ENCODE measurements at regions not wholly inside any gene's neighbourhood (a gene's known extent, or its start where the extent isn't known, plus 50 kb on each side); places are given as distances from the start of the nearest gene placed in this dataset.

- TF ChIP-seq POLR2A (IDR thresholded peaks at IDR 0.05) = no peak
- peak; percentile 55 for TF ChIP-seq POLR2AphosphoS5 (IDR thresholded peaks at IDR 0.05)
- 28 to 31% methylated on average over 5 to 7 of the region's 8 CpGs for WGBS, 2 donors (ENCODE audit: low coverage in 1 of 2)
- ATAC-seq = peak; percentile 71
- Histone ChIP-seq H3K4me3 (no peak overlapping the region), H3K36me3 (no peaks in the 10 kb centered on the region), H3K27me3 (no peaks in the 10 kb centered on the region), H3K4me1 (peaks cover 0 to 5% (median 0%) of the 10 kb centered on the region in 3 donors), H3K9me3 (no peaks in the 10 kb centered on the region), H3K27ac (no peak overlapping the region)
Measured at GRCh38 chr14:26872515-26873361, 274.9 kb upstream of the NOVA1 start.

GRCh38 chr14:26873362-26873960 is 275.6 kb upstream of the NOVA1 start:
- Histone ChIP-seq H3K36me3 (no peaks in the 10 kb centered on the region), H3K4me1 (peaks cover 0 to 5% (median 0%) of the 10 kb centered on the region in 3 donors), H3K4me3 (no peak overlapping the region), H3K27me3 (no peaks in the 10 kb centered on the region), H3K9me3 (no peaks in the 10 kb centered on the region), H3K27ac (no peak overlapping the region)
- no peak for ATAC-seq
- TF ChIP-seq POLR2A (IDR thresholded peaks at IDR 0.05) = no peak
- no peak for TF ChIP-seq CTCF (IDR thresholded peaks at IDR 0.05)
- TF ChIP-seq POLR2AphosphoS5 (IDR thresholded peaks at IDR 0.05) = no peak
- WGBS, 2 donors (ENCODE audit: low coverage in 1 of 2) = 62 to 94% methylated on average over 4 of the region's 4 CpGs

GRCh38 chr14:26887847-26888246 is 290.0 kb upstream of the NOVA1 start:
- peak; percentile 93 for ATAC-seq
- WGBS, 2 donors (ENCODE audit: low coverage in 1 of 2) = no CpG with 5 or more reads among the region's 1 CpG

GRCh38 chr14:26888592-26888991 is 290.8 kb upstream of the NOVA1 start:
- peak overlapping the region in 3 of 4 donors; percentile 18 to 60 (median 23) for H3K27ac ChIP-seq
- TF ChIP-seq EP300 (IDR thresholded peaks at IDR 0.05) (no peak), CTCF (IDR thresholded peaks at IDR 0.05) (no peak), POLR2AphosphoS5 (IDR thresholded peaks at IDR 0.05) (no peak), POLR2A (IDR thresholded peaks at IDR 0.05) (no peak)
- H3K4me3 ChIP-seq = no peak overlapping the region
- no peaks in the 10 kb centered on the region for H3K36me3 ChIP-seq
- no peaks in the 10 kb centered on the region for H3K9me3 ChIP-seq
- no peaks in the 10 kb centered on the region for H3K4me1 ChIP-seq
- 40 to 42% methylated on average over 1 of the region's 1 CpG for WGBS, 2 donors (ENCODE audit: low coverage in 1 of 2)
- no peaks in the 10 kb centered on the region for H3K27me3 ChIP-seq
- peak; percentile 72 for ATAC-seq

More at GRCh38 chr14:26887847-26888246, 290.0 kb upstream of the NOVA1 start:
- Histone ChIP-seq H3K36me3 (no peaks in the 10 kb centered on the region), H3K4me3 (no peak overlapping the region), H3K27ac (peak overlapping the region in 2 of 4 donors; percentile 18 to 28), H3K9me3 (no peaks in the 10 kb centered on the region), H3K4me1 (no peaks in the 10 kb centered on the region), H3K27me3 (no peaks in the 10 kb centered on the region)
- TF ChIP-seq EP300 (IDR thresholded peaks at IDR 0.05) (no peak), POLR2AphosphoS5 (IDR thresholded peaks at IDR 0.05) (no peak), CTCF (IDR thresholded peaks at IDR 0.05) (no peak), POLR2A (IDR thresholded peaks at IDR 0.05) (no peak)

- H3K4me3 ChIP-seq = no peak overlapping the region
- TF ChIP-seq CTCF (IDR thresholded peaks at IDR 0.05) = no peak
- no peak for TF ChIP-seq EP300 (IDR thresholded peaks at IDR 0.05)
- TF ChIP-seq POLR2A (IDR thresholded peaks at IDR 0.05) = no peak
- TF ChIP-seq POLR2AphosphoS5 (IDR thresholded peaks at IDR 0.05) = no peak
- no peaks in the 10 kb centered on the region for H3K36me3 ChIP-seq
- peaks cover 0 to 10% (median 0%) of the 10 kb centered on the region in 3 donors for H3K9me3 ChIP-seq
- no peaks in the 10 kb centered on the region for H3K27me3 ChIP-seq
- no peaks in the 10 kb centered on the region for H3K4me1 ChIP-seq
- peak; percentile 28 for ATAC-seq
- H3K27ac ChIP-seq = no peak overlapping the region
- WGBS, 2 donors (ENCODE audit: low coverage in 1 of 2) = 51 to 69% methylated on average over 3 of the region's 3 CpGs
Measured at GRCh38 chr14:26896447-26896846, 298.6 kb upstream of the NOVA1 start.

All from gastroesophageal sphincter (tissue), 4 donors.